ENCODE measurements at regions not wholly inside any gene's neighbourhood (a gene's known extent, or its start where the extent isn't known, plus 50 kb on each side); places are given as distances from the start of the nearest gene placed in this dataset. TPM values are rescaled to one million over a fixed set of nuclear protein-coding genes. Genes with fewer than 3 reads are reported as not detected.
A peak's percentile ranks its signal among the peaks of the same experiment; 100 is the strongest.

- H3K4me3 Mint-ChIP-seq (ENCODE audit: unreplicated experiment): no peak overlapping the region
- H3K36me3 Mint-ChIP-seq (ENCODE audit: low read depth): no peaks in the 10 kb centered on the region
- TF ChIP-seq, protein P1, sequence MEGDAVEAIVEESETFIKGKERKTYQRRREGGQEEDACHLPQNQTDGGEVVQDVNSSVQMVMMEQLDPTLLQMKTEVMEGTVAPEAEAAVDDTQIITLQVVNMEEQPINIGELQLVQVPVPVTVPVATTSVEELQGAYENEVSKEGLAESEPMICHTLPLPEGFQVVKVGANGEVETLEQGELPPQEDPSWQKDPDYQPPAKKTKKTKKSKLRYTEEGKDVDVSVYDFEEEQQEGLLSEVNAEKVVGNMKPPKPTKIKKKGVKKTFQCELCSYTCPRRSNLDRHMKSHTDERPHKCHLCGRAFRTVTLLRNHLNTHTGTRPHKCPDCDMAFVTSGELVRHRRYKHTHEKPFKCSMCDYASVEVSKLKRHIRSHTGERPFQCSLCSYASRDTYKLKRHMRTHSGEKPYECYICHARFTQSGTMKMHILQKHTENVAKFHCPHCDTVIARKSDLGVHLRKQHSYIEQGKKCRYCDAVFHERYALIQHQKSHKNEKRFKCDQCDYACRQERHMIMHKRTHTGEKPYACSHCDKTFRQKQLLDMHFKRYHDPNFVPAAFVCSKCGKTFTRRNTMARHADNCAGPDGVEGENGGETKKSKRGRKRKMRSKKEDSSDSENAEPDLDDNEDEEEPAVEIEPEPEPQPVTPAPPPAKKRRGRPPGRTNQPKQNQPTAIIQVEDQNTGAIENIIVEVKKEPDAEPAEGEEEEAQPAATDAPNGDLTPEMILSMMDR (IDR thresholded peaks at IDR 0.05): no peak
- peak overlapping the region; percentile 22 for H3K27ac Mint-ChIP-seq (ENCODE audit: unreplicated experiment)
- H3K9me3 Mint-ChIP-seq (ENCODE audit: low read depth): peaks cover 8% of the 10 kb centered on the region
- H3K4me1 Mint-ChIP-seq (ENCODE audit: low read depth): peaks cover 58% of the 10 kb centered on the region
- no peak for DNase-seq (ENCODE audit: low spot score)
- H3K27me3 Mint-ChIP-seq (ENCODE audit: low read depth): no peaks in the 10 kb centered on the region
Observed at GRCh38 chr10:14381475-14381874, 50.8 kb upstream of the FRMD4A start.

DNA sequence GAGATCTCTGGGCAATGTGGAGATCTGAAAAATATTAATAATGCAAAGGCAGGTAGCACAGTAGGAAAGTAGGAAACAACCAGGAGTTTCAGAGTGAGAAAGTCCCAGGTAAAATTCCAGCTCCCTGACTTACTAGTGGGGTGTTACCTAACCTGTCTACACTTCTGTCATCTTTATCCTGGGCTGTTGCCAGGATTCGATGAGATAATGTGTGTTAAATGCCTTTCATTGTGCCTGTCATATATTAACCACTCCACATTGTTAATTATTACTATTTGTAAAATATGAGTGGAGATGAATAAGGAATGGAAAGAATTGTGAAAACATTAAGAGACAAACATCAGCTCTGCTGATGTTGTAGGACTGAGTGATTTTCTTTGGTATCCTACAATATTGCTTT is 50.0 kb upstream of the FRMD4A start:
- TF ChIP-seq, protein P1 (IDR thresholded peaks at IDR 0.05): no peak
- DNase-seq (ENCODE audit: low spot score): no peak
- no peaks in the 10 kb centered on the region for H3K36me3 Mint-ChIP-seq (ENCODE audit: low read depth)
- no peaks in the 10 kb centered on the region for H3K27me3 Mint-ChIP-seq (ENCODE audit: low read depth)
- no peak overlapping the region for H3K27ac Mint-ChIP-seq (ENCODE audit: unreplicated experiment)
- H3K9me3 Mint-ChIP-seq (ENCODE audit: low read depth): peaks cover 6% of the 10 kb centered on the region
- no peak overlapping the region for H3K4me3 Mint-ChIP-seq (ENCODE audit: unreplicated experiment)
- H3K4me1 Mint-ChIP-seq (ENCODE audit: low read depth): peaks cover 51% of the 10 kb centered on the region

Small RNAs in the stretch of these regions (microRNA-seq; reads per million reads assigned to microRNA genes)
- gene MIR1265 (ENCODE audit: borderline number of aligned reads): not detected
- gene MIR4293 (ENCODE audit: borderline number of aligned reads): not detected

All from chondrocyte (in vitro differentiated cells).